Peyer's patch (tissue), 4 donors: ENCODE measurements at regions not wholly inside any gene's neighbourhood (a gene's known extent, or its start where the extent isn't known, plus 50 kb on each side); places are given as distances from the start of the nearest gene placed in this dataset.

Experiments used
- CTCF ChIP-seq, 6 experiments: fragments of 450-650 bp in 4 of 6; fragments of 200-600 bp in 2 of 6; sonication (generic) in 1 of 6; IDR thresholded peaks; one replicate each; pipeline ENCODE4 v1.5.1; 2017 to 2019; ENCODE audit warnings: antibody characterized with exemption in 6 of 6, mild to moderate bottlenecking in 3 of 6, moderate library complexity in 1 of 6
- POLR2A ChIP-seq, 2 donors: fragments of 450-650 bp; IDR thresholded peaks; one replicate each; pipeline ENCODE4 v1.5.1; 2017; ENCODE audit warnings: antibody characterized with exemption in 2 of 2, mild to moderate bottlenecking in 2 of 2, moderate library complexity in 2 of 2

DNA sequence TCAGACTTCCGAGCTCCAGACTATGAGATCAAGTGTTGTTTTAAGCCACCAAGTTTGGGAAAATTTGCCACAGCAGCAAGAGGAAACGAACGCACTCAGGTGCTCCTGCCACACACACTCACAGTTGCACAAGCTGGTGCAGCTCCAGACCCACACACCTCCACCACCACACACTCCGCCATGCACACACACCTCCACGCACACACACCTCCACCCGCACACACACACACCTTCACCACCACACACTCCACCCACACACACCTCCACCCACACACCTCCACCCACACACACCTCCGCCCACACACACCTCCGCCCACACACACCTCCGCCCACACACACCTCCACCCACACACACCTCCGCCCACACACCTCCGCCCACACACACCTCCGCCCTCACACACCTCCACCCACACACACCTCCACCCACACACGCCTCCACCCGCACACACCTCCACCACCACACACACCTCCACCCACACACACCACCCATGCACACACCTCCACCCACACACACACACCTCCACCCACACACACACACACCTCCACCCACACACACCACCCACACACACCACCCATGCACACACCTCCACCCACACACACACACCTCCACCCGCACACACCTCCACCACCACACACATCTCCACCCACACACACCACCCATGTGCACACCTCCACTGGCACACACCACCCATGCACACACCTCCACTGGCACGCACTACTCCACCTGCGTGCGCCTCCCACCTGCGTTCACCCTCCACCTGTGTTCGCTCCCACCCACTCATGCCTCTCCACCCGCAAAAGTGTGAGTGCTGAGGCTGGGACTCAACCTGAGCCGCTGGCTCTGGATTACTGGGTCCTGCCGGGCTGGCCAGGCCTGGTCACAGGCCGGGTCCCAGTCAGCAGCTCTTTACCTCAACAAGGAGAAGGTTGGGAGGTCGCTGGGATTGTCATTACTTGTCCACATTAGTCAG, 175.6 kb downstream of the BMP7 start:
- TF ChIP-seq CTCF (IDR thresholded peaks at IDR 0.05) (no peak), POLR2A (IDR thresholded peaks at IDR 0.05) (no peak)
